Parathyroid adenoma (tissue), 2 donors: ENCODE measurements at regions not wholly inside any gene's neighbourhood (a gene's known extent, or its start where the extent isn't known, plus 50 kb on each side); places are given as distances from the start of the nearest gene placed in this dataset.

Experiments used
- H2AFZ ChIP-seq: fragments of 300-600 bp; sonication (generic); one replicate; pipeline ENCODE4 v1.7.0; 2017; ENCODE audit warnings: antibody characterized with exemption, mild to moderate bottlenecking
- H3K27ac ChIP-seq: fragments of 300-600 bp; sonication (generic); one replicate; pipeline ENCODE4 v1.7.0; 2017
- H3K27me3 ChIP-seq: fragments of 300-600 bp; sonication (generic); one replicate; pipeline ENCODE4 v1.7.0; 2017; ENCODE audit warnings: low read length; ENCODE audit not compliant: control insufficient read depth, insufficient read depth
- H3K36me3 ChIP-seq: fragments of 300-600 bp; sonication (generic); one replicate; pipeline ENCODE4 v1.7.0; 2017; ENCODE audit warnings: low read length; ENCODE audit not compliant: control insufficient read depth, insufficient read depth
- H3K4me1 ChIP-seq: fragments of 300-600 bp; sonication (generic); one replicate; pipeline ENCODE4 v1.7.0; 2017; ENCODE audit warnings: control low read depth
- H3K4me2 ChIP-seq: fragments of 300-600 bp; sonication (generic); one replicate; pipeline ENCODE4 v1.7.0; 2017; ENCODE audit warnings: low read length
- H3K4me3 ChIP-seq: fragments of 300-600 bp; sonication (generic); one replicate; pipeline ENCODE4 v1.7.0; 2017; ENCODE audit warnings: low read depth, low read length
- H3K79me2 ChIP-seq: fragments of 300-600 bp; sonication (generic); one replicate; pipeline ENCODE4 v1.7.0; 2017; ENCODE audit warnings: control low read depth
- H3K9ac ChIP-seq: fragments of 300-600 bp; sonication (generic); one replicate; pipeline ENCODE4 v1.7.0; 2017; ENCODE audit warnings: mild to moderate bottlenecking
- H3K9me3 ChIP-seq: fragments of 300-600 bp; sonication (generic); one replicate; pipeline ENCODE4 v1.7.0; 2017; ENCODE audit warnings: low read length; ENCODE audit not compliant: control insufficient read depth
- CTCF ChIP-seq: fragments of 300-600 bp; sonication (generic); IDR thresholded peaks from one replicate; pipeline ENCODE4 v1.7.0; 2017; ENCODE audit warnings: antibody characterized with exemption, mild to moderate bottlenecking
- donor health status: primary hyperparathyroidism.

DNA sequence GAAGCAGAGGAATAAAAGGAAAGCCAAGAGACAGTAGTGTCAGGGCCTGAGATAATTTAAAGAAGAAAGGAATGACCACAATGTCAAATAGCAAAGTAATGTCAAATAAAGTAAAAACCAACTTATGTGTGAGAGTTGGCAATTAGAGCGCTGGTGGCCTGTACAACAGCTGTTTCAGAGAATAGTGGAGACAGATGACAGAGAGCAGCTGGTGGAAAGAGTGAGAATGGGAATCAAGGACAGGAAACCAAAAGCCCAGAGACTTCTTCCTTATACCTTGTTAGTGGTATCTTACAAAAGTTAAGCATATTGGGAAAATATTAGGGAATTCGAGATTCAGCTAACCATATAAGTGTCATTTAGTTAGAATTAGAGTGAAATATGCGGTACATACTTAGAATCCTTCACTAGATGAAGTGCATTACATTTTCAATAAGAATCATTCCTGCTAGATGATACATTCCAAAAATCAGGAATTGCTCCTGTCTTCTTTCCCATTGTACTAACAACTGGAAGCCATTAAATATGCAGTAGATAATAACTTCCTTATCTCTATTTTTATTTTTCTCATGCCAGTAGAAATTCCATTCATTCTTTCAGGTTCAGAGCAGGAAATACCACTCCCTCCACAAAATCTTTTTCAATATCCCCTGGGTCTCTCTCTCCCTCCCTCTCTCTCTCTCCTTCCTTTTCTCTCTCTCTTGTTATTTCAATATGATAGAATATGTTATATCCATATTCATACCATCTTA, 525.4 kb downstream of the CENPC start:
- Histone ChIP-seq H3K4me3 (no peak overlapping the region), H3K4me2 (no peak overlapping the region), H3K27me3 (no peaks in the 10 kb centered on the region), H3K4me1 (no peaks in the 10 kb centered on the region), H2AFZ (no peak overlapping the region), H3K27ac (no peak overlapping the region), H3K9ac (no peak overlapping the region), H3K9me3 (no peaks in the 10 kb centered on the region), H3K79me2 (no peaks in the 10 kb centered on the region), H3K36me3 (no peaks in the 10 kb centered on the region)
- TF ChIP-seq CTCF = no peak

DNA sequence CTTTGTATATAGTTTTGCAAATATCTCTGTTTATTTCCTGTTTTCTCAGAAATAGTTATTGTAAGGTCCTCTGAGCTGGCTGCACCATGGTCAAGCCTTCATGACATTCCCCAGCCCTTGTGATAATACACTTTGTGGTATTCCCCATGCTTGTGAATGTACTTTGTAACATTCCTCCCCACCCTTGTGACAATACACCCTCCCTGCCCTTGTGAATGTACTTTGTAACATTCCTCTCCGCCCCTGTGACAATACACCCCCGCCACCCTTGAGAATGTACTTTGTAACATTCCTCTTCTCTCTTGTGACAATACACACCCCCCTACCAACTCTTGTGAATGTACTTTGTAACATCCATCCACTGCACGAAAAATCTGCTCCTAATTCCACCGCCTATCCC, 530.7 kb downstream of the CENPC start:
- no peak overlapping the region for H3K9ac ChIP-seq
- no peaks in the 10 kb centered on the region for H3K79me2 ChIP-seq
- no peaks in the 10 kb centered on the region for H3K36me3 ChIP-seq
- H3K4me2 ChIP-seq = no peak overlapping the region
- no peak for TF ChIP-seq CTCF
- H2AFZ ChIP-seq = no peak overlapping the region
- no peaks in the 10 kb centered on the region for H3K27me3 ChIP-seq
- H3K9me3 ChIP-seq = no peaks in the 10 kb centered on the region
- no peak overlapping the region for H3K4me3 ChIP-seq
- H3K4me1 ChIP-seq = no peaks in the 10 kb centered on the region
- no peak overlapping the region for H3K27ac ChIP-seq

DNA sequence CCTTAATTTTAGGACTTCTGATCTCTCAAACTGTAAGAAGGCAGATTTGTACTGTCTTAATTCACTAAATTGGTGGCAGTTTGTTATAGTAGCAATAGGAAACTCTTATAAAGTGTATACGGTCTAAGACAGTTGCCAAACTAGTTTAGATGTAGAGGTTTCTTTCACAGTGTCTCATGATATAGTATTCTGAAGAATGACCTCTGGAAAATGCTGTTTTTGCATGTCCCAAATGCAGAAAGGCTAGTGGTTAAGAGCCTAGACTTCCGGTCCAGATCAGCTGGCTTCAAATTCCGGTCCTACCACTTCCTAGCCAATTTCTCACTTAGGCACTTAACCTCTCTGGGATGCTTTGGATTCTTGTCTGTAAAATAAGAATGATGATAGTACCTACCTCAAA, 538.5 kb downstream of the CENPC start:
- Histone ChIP-seq H3K4me1 (no peaks in the 10 kb centered on the region), H3K79me2 (no peaks in the 10 kb centered on the region), H3K4me3 (no peak overlapping the region), H3K36me3 (no peaks in the 10 kb centered on the region), H3K9me3 (no peaks in the 10 kb centered on the region), H3K4me2 (no peak overlapping the region), H2AFZ (no peak overlapping the region), H3K27ac (no peak overlapping the region), H3K9ac (no peak overlapping the region), H3K27me3 (no peaks in the 10 kb centered on the region)
- no peak for TF ChIP-seq CTCF

DNA sequence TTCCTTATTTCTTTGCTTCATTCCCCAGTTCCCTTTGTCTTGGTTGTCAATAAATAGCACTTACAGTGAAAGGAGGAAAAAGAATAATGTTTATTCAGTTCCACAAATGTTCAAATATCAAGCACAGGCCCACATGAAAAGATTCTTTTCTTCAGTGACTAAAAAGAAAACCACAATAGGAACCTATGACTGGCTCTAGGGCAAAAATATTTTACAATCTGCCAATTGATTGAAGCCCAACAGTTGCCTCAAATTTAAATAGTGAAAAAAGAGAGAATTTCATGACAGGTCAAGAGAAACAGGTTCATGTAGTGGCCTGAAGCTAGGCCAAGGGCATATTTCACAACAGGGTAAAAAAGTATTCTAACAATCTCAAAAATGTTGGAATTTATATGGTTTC, 553.8 kb downstream of the CENPC start:
- Histone ChIP-seq H3K9ac (no peak overlapping the region), H3K4me3 (no peak overlapping the region), H3K27ac (no peak overlapping the region), H3K79me2 (no peaks in the 10 kb centered on the region), H3K4me1 (no peaks in the 10 kb centered on the region), H3K4me2 (no peak overlapping the region), H2AFZ (no peak overlapping the region), H3K36me3 (no peaks in the 10 kb centered on the region), H3K9me3 (no peaks in the 10 kb centered on the region), H3K27me3 (no peaks in the 10 kb centered on the region)
- TF ChIP-seq CTCF = no peak

GRCh38 chr4:66974665-66975064, 570.6 kb downstream of the CENPC start:
- H3K79me2 ChIP-seq = no peaks in the 10 kb centered on the region

More at GRCh38 chr4:66974665-66975064, 570.6 kb downstream of the CENPC start:
- Histone ChIP-seq H3K27me3 (no peaks in the 10 kb centered on the region), H3K4me1 (no peaks in the 10 kb centered on the region), H3K9ac (no peak overlapping the region), H2AFZ (no peak overlapping the region), H3K4me2 (no peak overlapping the region), H3K9me3 (no peaks in the 10 kb centered on the region), H3K36me3 (no peaks in the 10 kb centered on the region), H3K4me3 (no peak overlapping the region), H3K27ac (no peak overlapping the region)
- TF ChIP-seq CTCF = no peak
